ENCODE measurements at regions not wholly inside any gene's neighbourhood (a gene's known extent, or its start where the extent isn't known, plus 50 kb on each side); places are given as distances from the start of the nearest gene placed in this dataset.
"Not testable (repeated sequence)": the region's sequence is repeated elsewhere in the genome, so short reads cannot be mapped to it uniquely, and the experiment has no call there.

DNA sequence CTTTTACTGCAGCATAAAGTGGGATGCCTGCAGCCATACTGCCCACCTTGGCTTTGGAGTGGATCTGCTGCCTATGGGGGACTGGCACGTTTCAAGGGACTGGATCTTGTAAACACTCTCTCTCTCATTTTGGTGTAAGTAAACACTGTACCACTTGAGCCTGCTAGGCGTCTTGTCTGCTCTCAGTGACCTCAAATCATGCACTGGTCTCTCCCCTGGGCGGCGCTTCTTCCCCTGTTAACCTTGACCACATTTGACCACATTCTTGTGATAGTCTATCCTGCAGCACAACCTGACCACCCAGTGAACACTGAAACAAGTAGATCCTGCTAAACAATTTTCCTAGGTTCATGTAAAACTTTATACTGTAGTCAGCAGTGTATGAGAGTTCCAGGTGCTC, 82.6 kb upstream of the HNMT start:
- no peak for DNase-seq (ENCODE audit: low read depth in 2 of 2, low spot score in 1 of 2)

DNA sequence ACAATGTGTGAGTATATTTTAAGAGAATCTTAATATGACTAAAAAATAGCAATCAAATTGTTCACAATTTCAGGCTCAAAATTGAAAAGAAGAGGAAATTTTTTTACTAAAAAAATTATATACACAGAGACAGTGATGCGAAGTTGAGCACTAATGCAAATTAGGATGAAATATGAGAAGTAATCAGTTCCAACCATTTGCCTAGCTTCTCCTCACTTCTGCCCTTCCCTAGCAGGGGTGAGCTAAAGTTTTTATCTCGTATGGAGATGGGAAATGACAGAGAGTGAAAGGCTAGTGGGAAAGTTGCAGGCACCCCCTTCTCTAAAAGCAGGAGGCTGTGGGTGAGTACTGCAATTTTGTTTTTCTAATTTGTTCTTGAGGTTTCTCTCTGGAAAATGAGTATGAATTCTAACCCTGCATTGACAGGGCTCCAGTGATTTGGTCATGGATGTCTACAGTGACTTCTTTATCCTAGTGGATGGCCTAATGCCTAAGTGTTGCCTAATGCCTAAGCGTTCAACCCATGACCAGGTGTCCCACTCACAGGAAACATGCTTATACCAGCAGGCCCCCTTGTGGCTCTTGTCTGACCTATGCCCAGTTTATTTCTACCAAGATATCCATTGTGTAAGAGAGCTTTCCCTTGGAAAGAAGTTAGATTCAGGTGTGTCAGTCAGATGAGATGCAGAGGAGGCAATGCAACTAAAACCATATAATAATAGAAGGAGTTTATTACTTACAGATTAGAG, 78.0 kb upstream of the HNMT start:
- DNase-seq (ENCODE audit: low read depth in 2 of 2, low spot score in 1 of 2) = no peak

DNA sequence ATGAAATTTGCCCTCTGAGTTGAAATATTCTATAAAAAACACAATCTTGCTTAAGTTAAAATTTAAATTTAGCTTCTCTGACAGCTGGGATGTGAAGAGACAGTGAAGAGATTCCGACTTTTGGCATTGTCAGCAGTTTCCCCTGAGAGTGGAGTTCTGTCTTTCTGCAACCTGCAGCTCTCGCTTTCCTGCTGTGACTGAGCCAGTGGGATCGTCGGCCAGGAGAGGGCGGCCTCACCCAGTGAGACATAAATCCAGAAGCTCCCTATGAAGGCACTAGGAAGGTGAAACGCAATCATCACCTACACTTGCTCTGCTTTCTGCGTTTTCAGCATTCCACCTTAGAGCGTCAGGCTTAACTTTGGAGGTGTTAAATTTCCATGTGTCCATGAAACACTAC, 75.4 kb upstream of the HNMT start:
- DNase-seq (ENCODE audit: low read depth in 2 of 2, low spot score in 1 of 2) = no peak

DNA sequence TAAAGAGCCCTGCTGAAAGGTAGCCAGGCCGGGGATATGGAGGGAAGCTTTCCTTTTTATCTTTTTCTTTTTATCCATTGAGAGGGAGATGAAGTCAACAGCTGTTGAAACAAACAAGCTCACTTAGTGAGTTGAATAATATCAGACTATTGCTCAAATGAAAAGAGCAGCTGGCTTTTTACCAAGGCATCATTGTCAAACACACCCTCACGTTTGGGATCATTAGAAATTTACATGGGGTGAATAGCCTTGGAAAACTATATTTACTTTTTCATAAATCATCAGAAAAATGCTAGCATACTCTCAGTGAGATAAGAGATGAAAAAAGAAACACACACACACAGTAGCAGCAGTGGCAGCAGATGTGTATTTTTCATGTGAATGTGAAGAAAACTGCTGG, 71.5 kb upstream of the HNMT start:
- no peak for DNase-seq (ENCODE audit: low read depth in 2 of 2, low spot score in 1 of 2)

DNA sequence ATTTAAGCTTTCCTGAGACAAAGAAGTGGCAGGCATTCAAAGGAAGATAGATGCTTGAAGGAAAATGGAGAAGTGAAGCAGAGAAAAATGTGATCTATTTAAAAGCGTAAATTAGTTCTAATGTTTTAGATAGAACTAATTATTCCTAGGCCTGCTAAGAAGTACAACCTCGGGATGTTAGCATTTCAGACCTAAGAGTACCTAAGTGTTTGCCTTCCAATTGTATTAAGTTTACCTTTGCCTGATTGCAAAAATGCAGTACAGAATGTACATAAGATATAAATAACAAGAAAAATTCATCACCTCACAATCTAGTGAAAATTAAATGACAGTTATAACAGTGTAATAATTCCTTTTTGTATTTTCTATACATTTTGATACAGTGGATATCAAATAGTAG, 71.1 kb upstream of the HNMT start:
- DNase-seq (ENCODE audit: low read depth in 2 of 2, low spot score in 1 of 2) = no peak

DNA sequence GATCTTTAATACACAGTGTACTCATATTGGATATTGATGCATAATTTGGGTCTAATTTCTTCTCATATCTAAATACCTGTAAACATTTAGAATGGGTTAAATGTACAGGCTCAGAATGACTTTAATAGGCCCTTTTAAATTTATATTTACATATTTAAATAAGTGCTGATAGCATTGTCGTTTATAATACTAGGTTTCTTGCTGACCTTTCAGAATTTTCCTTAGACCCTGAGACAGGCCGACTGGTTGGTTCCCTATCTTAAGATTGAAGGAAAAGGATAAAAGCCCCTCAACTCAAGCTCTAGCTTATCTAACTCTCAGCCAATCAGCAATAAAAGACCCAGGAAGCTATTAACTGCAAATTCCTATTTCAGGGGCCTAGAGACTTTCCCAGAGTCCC, 67.8 kb upstream of the HNMT start:
- no peak for DNase-seq (ENCODE audit: low read depth in 2 of 2, low spot score in 1 of 2)

DNA sequence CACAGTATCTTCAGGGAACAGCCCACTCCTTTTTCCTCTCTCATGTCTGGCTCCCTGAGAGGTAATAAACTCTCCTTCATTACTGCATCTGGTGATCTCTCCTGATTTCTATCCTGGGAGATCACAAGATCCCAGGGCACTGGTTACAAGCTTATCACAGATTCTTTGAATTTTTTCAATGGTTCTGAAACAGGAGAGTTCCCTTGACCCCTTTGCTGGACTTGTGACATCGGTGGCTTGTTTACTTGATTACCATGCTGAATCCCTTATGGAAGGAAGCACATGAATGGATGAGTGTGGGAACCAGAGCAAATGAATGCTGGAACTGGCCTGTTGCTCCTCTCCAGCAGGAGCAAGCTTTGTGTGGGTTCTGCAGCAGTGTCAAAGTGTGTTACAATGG, 67.2 kb upstream of the HNMT start:
- DNase-seq (ENCODE audit: low read depth in 2 of 2, low spot score in 1 of 2) = no peak

DNA sequence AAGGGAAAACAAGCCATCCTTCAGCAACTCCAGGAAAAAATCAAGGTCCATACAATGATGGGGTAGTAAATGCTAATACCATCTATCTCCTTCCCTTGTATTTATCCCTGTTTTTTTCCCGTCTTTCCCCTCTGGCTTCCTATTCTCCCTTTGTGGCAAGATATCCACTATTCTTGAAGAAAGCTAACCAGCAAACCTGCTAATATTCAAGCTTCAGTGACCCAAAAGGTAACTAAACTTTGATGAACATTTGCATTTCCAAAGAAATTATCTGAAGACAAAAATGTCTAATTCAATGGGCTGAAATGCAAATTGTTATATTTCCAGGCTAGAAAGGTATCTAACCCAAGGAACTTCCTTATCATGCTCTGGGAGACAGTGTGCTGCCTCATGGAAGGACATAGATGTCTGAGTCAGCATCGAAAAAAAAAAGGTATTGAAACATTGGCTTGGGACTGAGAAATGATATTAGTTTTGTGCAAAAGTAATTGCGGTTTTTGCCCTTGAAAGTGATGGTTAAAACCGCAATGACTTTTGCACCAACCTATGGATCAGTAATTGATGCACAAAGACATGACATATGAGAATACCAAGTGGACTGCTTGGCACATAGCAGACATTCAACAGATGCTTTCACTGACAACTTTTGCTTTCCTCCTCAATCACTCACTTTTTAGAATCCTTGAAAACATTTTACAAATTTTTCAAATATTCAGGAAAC, 63.7 kb upstream of the HNMT start:
- no peak for DNase-seq (ENCODE audit: low read depth in 2 of 2, low spot score in 1 of 2)

DNA sequence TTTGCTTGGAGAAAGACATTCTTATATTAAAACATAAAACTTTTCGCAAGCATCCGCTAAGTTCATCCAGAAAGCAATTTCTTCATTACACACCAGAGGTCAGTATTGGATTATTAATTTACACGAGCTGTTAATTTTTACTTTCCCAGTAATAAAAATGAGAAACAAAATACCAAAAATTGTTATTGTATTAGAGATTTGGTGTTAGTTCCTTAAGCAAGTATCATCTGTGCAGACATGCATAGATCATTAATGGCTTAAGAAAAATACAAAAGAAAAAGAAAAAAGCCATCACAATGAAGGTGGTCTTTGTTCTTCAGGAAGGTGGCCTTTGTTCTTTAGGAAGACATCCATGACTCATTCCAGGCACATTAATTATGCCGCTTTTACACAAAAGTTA, 53.6 kb upstream of the HNMT start:
- DNase-seq (ENCODE audit: low read depth in 2 of 2, low spot score in 1 of 2) = no peak

DNA sequence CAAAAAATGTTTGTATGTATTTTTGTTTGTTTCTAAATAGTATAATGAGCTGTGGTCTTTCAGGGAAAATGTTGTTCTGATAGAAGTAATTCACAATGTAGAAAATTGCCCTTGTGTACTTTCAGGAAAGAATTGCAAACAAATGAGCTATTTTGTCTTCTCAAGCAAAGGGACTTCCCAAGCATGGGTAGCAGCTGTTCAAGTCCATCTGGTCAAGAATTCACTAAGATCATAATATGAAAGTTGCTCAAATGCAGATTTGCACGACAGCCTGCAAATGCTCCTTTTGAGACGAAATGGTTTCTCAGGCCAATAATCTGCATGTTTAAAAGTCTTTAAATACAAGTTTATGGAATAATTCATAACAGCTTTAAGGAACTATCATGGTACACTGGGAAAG, 51.9 kb upstream of the HNMT start:
- no peak for DNase-seq (ENCODE audit: low read depth in 2 of 2, low spot score in 1 of 2)

DNA sequence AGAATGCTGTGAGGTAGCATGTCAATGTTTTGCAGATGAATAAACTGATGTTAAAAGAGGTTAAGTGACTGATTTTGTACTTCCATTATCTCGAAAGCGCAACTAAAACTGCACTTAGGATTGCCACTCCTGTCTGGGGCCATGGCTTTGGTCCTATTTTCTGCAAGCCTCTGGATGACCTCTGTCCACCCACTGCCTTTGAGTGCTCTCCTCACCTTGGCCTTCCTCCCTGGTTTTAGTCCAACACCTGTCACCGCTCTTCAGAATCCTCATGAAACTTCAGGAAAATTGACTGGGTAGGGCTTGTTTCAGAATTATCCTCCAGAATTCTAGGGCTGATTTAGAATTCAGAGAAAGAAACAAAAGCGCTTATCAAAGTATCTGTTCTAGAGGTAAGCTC, 51.1 kb upstream of the HNMT start:
- no peak for DNase-seq (ENCODE audit: low read depth in 2 of 2, low spot score in 1 of 2)

DNA sequence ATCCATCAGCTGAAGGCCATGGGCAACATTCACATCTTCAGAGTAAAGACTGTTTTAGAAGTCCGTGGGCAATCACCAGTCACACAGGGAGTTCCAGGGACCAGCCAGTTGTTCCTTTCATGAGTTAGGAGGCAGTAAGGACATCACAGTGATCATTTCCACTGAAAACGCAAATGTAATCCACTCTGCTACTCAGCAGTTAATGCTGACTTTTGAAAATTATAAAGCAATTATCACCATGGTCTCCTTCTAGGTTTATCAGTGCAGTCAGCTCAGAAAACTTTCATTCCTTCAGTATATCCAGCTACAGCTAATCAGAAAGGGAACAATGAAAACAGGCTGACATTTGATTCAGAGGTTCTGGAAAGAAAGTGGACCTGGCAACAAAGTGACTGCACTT, 50.6 kb upstream of the HNMT start:
- DNase-seq (ENCODE audit: low read depth in 2 of 2, low spot score in 1 of 2) = not testable (repeated sequence)
